Testis (tissue), 2 donors: ENCODE measurements at regions not wholly inside any gene's neighbourhood (a gene's known extent, or its start where the extent isn't known, plus 50 kb on each side); places are given as distances from the start of the nearest gene placed in this dataset.

Experiments
- POLR2A ChIP-seq: fragments of 450-650 bp; IDR thresholded peaks from one replicate; pipeline ENCODE4 v1.6.1; 2017; ENCODE audit warnings: antibody characterized with exemption, mild to moderate bottlenecking, moderate library complexity
- TF ChIP-seq, protein P1 (sequence below), 3 experiments: fragments of 450-650 bp in 2 of 3; fragments of 200-600 bp in 1 of 3; sonication (generic) in 1 of 3; IDR thresholded peaks; one replicate each; pipeline ENCODE4 v1.5.1; 2016 to 2019; ENCODE audit warnings: antibody characterized with exemption in 3 of 3, mild to moderate bottlenecking in 2 of 3, moderate library complexity in 1 of 3

DNA sequence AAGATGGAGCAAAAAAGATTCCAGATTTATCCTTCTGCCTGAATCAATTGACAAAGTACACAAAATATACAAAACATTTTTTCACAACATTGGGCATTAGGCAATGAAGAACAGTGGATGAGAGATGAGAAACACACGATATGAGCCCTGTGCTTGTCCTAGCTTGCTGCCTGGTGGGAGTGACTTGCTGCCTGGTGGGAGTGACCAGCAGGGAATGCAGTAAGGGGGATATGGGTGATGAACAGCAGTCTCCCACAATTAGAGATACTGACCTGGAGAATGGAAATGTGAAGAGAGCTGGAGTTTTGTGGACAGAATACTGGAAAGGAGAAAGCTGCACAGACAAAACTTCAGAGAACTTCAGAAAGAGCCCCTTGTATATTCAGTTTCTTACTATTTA is 629.4 kb upstream of the FRG1 start:
- TF ChIP-seq POLR2A, result no peak
- TF ChIP-seq, protein P1, sequence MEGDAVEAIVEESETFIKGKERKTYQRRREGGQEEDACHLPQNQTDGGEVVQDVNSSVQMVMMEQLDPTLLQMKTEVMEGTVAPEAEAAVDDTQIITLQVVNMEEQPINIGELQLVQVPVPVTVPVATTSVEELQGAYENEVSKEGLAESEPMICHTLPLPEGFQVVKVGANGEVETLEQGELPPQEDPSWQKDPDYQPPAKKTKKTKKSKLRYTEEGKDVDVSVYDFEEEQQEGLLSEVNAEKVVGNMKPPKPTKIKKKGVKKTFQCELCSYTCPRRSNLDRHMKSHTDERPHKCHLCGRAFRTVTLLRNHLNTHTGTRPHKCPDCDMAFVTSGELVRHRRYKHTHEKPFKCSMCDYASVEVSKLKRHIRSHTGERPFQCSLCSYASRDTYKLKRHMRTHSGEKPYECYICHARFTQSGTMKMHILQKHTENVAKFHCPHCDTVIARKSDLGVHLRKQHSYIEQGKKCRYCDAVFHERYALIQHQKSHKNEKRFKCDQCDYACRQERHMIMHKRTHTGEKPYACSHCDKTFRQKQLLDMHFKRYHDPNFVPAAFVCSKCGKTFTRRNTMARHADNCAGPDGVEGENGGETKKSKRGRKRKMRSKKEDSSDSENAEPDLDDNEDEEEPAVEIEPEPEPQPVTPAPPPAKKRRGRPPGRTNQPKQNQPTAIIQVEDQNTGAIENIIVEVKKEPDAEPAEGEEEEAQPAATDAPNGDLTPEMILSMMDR (IDR thresholded peaks at IDR 0.05), result no peak
